Stimulated activated CD4-positive, alpha-beta T cell treated with anti-CD3 and anti-CD28 coated beads, Interleukin-1b, Interleukin-23, amount 100 ng/mL, for 24 hours (primary cell): ENCODE measurements at regions not wholly inside any gene's neighbourhood (a gene's known extent, or its start where the extent isn't known, plus 50 kb on each side); places are given as distances from the start of the nearest gene placed in this dataset.
"Not testable (repeated sequence)": the region's sequence is repeated elsewhere in the genome, so short reads cannot be mapped to it uniquely, and the experiment has no call there.

Experiments used
- DNase-seq, 4 experiments: peaks; one replicate each; pipeline ENCODE4 v3.0.0-alpha.2; 2020; ENCODE audit warnings: low read depth in 4 of 4, low spot score in 1 of 4

- no peak for DNase-seq
Measured at GRCh38 chr20:26218301-26218700, 521.6 kb upstream of the ZNF337 start.

- DNase-seq: no peak
Measured at GRCh38 chr20:26216025-26216424, 519.4 kb upstream of the ZNF337 start.

- no peak for DNase-seq
Measured at GRCh38 chr20:26214991-26215390, 518.3 kb upstream of the ZNF337 start.

GRCh38 chr20:26209171-26209941 is 512.7 kb upstream of the ZNF337 start:
- DNase-seq: no peak

- DNase-seq: peak in 1 of 4 experiments; percentile 25
Measured at GRCh38 chr20:26208296-26209091, 511.8 kb upstream of the ZNF337 start.

- peak in 1 of 4 experiments; percentile 7 for DNase-seq
Measured at GRCh38 chr20:26207967-26208295, 511.3 kb upstream of the ZNF337 start.

- DNase-seq: no peak
Measured at GRCh38 chr20:26207237-26207966, 510.7 kb upstream of the ZNF337 start.

GRCh38 chr20:26205350-26205749 is 508.7 kb upstream of the ZNF337 start:
- no peak for DNase-seq

- not testable (repeated sequence) for DNase-seq
Measured at GRCh38 chr20:26201026-26201425, 504.4 kb upstream of the ZNF337 start.

- DNase-seq: not testable (repeated sequence)
Measured at GRCh38 chr20:26187329-26187728, 490.7 kb upstream of the ZNF337 start.

GRCh38 chr20:26183720-26184119 is 487.1 kb upstream of the ZNF337 start:
- not testable (repeated sequence) for DNase-seq

- DNase-seq: not testable (repeated sequence)
Measured at GRCh38 chr20:26181364-26181763, 484.7 kb upstream of the ZNF337 start.

GRCh38 chr20:26171875-26172274 is 475.2 kb upstream of the ZNF337 start:
- not testable (repeated sequence) for DNase-seq

GRCh38 chr20:26169506-26169905 is 472.9 kb upstream of the ZNF337 start:
- DNase-seq: no peak

- DNase-seq: no peak
Measured at GRCh38 chr20:26167499-26167898, 470.8 kb upstream of the ZNF337 start.

- DNase-seq: no peak
Measured at GRCh38 chr20:26163890-26164289, 467.2 kb upstream of the ZNF337 start.

GRCh38 chr20:26163151-26163550 is 466.5 kb upstream of the ZNF337 start:
- not testable (repeated sequence) for DNase-seq

GRCh38 chr20:26161741-26162140 is 465.1 kb upstream of the ZNF337 start:
- DNase-seq: not testable (repeated sequence)

GRCh38 chr20:26160916-26161315 is 464.3 kb upstream of the ZNF337 start:
- DNase-seq: not testable (repeated sequence)

- DNase-seq: no peak
Measured at GRCh38 chr20:26154224-26154623, 457.6 kb upstream of the ZNF337 start.

- DNase-seq: no peak
Measured at GRCh38 chr20:26135325-26136110, 438.9 kb upstream of the ZNF337 start.
